NCI-H2227 (cell line): ENCODE measurements at regions not wholly inside any gene's neighbourhood (a gene's known extent, or its start where the extent isn't known, plus 50 kb on each side); places are given as distances from the start of the nearest gene placed in this dataset.
A peak's percentile ranks its signal among the peaks of the same experiment; 100 is the strongest.

Experiments used
- DNase-seq: peaks from one replicate; lab custom pipeline; 2025; ENCODE audit not compliant: unreplicated experiment; lab: John Stamatoyannopoulos, UW

DNA sequence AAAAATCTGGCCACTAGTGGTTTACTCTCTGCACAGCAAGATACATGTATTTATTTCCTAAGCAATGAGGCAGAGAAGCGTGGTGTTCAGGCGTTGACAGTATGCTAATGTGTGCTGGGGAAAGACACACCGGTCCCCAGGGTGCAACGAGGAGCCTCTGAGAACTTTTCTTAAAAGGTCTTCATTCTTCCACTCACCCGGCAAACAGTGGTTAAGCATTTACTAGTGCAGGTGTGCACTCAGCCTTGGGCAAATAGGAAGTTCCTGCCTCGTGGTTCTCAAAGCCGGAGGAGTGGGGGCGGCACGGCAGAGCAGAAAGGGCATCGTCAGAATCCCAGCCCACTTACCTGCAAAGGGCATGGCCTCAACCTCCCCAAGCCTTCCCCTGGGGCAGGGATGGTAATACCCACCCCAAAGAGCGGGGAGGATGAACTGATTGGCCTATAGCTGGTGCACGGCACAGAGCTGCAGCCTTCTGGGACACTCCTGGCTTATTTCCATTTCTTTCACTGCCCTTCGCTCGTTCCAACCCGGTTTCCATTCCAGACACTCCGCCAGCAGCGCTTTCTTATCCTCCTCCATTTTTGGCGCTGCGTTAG, 184.3 kb upstream of the CTBP2 start:
- DNase-seq = peak; percentile 0

DNA sequence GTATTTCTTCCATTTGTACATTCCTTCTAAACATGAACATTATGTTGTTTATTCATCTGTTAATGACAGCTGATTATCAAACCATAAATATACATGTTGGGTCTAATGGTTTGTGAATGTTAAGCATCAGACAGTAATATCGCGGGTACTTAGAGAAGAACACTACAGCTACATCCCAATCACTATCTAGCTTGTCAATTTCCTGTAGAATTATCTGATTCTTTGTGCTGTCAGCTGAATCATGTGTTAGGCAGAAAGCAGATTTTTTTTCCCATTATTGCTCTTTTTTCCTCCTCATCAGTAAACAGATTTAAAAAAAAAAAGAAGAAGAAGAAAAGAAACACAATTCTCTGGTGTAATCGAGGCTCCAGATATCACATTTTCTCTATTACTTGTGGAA, 183.6 kb upstream of the CTBP2 start:
- no peak for DNase-seq

DNA sequence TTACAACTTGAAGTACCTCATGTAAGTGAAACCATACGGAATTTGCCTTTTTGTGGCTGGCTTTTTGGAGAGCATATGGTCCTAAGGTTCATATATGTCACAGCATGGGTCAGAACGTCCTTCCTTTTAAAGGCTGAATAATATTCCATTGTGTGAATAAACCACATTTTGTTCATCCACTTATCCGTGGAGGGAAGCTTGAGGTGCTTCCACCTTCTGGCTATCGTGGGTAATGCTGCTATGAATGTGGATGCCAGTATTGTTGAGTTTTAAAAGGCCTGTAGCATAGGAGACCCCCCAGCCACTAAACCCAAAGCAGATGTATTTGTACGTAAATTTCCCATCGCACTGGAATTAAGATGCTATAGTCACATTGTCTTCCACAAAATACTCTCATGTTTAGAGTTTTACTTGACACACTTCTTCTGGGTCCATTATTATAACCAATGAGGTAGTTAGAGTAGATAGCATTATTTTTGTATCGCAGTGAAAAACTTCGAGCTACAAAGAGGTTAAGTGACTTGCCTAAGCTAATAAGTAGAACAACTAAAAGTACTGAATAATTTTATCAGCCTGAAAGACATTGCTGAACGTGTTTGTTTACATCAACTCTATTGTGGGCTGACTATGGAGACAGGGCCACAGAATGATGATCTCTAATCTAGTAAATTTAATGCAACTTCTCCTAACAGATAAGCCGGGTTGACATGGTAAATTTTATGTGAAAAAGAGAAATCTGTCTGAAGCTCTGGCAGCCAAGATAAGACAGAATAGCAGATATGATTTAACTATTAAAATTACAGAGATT, 183.0 kb upstream of the CTBP2 start:
- DNase-seq = peak; percentile 1

DNA sequence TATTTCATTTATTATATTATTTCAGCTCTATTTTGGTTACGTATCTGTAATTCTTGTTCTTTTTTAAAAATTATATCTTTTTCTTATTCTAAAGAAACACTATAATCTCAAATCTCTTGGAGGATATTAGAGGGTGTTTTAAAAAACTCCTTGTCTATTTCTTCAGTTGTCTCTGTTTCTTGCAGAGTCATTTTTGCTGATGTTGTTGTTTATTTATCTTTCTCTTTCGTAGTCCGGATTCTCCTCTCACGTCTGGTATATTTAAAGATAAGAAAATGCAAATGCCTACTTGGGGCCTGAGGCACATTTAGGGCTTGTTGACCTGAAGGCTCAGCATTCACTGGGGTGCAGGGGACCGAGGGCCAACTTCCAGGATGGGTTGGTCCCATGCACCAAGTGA, 181.2 kb upstream of the CTBP2 start:
- no peak for DNase-seq

DNA sequence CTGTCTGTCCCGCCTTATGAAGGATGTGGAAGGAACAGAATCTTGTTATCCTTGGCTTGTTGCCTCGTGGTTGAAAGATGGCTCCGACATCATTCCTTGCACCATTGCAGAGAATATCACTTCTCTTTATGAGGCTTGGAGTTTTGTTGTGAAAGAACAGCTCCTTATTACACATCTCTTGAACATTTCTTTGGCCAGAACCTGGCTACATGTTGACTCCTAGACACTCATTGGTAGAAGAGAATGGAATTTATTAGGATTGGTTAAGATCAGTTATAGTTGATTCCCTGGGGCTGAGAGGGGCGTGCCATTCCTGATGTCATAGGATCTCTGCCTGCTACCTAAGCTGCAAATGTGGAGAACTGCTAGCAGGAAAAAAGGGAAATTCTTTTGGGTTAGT, 180.5 kb upstream of the CTBP2 start:
- DNase-seq = no peak

DNA sequence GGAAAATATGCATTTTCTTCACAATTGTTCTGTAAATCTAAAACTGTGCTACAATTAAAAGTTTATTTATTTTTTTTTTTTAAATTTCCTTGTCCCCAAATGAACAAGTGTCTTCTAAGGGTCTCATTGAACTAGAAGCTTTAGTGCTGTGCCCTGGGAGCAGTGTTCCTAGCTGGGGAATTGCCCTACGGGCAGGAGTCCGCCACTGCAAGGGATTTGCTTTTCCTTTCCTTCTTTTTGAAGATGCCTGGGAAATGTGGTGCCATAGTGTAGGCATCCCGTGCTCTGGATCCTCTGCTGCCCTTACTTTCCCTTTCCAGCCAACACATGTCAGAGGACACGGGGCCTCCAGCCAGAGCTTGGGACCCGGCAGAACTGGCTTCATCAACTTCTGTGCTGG, 177.1 kb upstream of the CTBP2 start:
- no peak for DNase-seq

DNA sequence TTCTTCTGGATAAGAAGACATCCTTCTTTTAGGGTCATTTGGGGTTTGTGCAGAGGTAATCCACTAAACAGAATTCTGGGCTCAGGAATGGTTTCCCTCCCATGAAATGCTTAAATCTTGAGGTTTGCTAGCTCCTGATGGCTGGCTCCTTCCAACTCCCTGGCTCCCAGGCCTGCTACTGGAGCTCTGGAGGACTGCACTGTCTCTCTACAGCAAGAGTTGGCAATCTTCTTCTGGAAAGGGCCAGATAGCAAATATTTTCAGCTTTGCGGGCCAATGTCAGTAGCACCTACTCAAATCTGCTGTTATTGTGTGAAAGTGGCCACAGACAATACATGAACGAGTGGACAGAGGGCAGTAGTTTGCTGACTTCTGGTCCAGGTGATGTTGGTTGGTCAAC, 174.2 kb upstream of the CTBP2 start:
- DNase-seq = no peak

DNA sequence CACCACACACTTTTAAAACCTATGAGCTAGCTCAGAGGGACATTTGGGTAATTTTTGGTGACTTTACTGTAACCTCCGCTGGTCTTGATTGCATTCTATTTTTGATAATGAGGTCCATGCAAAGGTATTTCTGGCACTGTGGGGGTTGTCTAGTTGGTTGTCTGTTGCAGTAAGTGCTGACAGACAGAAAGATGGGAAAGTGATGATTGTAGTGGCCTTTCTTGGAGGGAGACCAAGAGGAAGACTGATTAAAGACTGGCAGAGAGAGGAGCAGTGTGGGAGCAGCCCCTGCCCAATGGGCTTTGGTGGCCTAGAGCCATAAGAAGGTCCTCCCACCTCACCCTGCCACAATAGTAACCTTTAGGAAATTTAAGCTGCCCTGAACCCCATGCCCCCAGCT, 173.4 kb upstream of the CTBP2 start:
- DNase-seq = no peak

DNA sequence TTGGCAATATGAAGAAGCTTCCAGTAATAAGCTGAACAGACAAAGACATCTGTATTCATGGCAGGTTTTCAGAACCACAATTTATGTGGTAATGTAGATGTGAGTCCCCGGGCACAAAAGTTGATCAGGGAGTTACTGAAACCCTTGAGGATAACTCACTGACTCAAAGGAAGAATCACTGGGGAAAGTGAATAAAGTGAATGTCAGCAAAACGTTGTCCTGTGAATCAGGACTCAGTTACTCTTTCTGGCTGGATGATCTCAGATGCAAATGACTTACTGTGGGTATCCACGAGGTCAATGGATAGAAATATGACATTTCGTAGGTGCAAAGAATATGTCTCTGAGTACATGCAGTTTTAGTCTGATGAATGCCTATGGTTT, 172.8 kb upstream of the CTBP2 start:
- DNase-seq = no peak

DNA sequence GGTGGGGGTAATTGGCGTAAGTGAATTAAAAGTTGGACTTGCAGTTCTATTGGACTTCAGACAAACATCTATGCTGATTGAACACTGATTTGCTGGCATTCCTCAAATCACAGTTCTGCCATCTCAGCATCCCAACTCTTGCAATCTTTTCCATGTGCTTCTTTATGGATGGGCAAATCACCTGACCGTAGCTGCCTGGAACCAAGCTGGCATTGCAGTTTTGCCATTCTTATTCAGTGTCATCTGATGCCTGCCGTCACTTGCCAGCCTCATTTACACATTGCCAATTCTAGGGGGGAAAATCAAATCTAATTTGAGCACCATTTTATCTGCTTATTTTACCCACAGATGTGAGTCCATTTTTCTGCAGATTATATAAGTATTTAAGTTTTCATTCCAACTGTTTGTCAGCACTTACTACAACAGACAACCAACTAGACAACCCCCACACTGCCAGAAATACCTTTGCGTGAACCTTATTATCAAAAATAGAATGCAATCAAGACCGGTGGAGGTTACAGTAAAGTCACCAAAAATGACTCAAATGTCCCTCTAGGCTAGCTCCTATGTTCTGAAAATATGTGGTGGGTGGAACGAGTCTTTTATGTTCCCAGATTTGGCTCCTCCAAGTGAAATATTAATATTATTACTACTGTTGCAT, 172.3 kb upstream of the CTBP2 start:
- DNase-seq = no peak

DNA sequence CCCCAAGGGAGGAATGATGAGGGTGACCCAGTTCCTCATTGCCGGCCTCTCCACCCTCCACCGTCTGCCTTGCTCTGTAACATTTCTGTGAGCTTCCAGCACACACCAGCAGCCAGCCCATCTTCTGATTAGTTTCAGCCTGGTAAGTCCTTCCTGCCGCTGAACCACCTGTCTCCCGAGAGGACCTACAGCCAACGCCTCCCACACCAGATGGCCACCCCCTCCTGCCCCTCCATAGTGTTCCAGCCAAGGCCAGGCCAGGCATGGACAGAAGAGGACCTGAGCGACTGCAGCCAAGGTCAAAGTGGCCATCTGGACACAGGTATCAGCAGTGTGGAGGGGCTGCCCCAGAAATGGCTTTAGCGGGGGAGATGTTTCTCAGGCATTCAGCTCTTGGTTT, 170.7 kb upstream of the CTBP2 start:
- no peak for DNase-seq

DNA sequence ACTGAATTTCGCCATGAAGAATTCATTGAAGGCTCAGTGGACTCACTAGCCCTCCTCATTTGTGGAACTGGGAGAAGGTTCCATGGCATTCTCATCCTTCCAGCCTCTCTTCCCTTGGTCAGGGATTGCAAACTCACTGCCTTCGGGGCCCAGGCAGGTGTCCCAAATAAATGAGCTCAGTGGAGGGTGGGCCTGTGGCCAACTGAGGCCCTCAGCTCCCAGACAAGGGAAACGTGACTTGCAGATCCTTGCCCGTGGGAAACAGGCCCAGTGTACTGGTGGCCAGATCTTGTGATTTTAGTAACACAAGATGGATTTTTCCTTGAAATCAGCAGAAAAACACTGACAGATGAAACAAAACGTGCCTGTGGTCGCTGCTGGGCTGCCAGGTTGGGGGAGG, 168.7 kb upstream of the CTBP2 start:
- DNase-seq = no peak

DNA sequence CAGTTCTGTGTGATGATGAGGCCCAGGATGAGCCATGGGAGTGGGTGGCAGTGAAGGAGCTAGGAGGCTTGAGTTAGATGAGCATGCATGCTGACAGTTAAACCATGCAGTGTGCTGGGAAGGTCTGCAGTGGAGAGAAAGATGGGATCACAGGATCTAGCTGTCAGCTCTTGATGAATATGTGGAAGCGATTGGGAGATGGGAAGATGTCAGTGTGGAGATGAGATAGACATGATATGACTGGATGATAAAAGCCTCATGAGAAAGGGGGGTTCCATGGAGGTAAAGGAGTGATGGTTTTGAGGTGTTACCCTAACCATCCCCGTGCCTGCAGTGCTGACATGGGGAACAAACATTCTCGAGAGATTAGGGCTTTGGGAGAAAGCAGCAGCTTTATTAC, 165.0 kb upstream of the CTBP2 start:
- no peak for DNase-seq

DNA sequence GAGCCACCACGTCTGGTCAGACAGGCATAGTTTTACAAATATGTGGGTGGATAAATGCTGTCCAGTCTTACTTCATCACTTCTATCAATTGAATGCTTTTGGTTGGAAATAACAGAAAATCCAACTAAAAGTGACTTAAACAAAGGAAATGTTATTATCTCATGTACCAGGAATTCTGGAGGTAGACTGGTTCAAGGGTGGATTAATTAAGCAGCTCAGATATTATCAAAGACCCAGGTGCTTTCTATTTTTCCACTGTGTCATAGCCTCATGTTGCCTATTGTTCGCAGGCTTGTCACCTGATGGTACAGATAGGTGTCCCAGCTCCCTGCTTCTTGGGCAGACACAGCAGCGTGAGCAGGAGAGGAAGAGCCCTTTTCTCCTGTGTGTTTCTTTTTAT, 156.1 kb upstream of the CTBP2 start:
- DNase-seq = no peak

DNA sequence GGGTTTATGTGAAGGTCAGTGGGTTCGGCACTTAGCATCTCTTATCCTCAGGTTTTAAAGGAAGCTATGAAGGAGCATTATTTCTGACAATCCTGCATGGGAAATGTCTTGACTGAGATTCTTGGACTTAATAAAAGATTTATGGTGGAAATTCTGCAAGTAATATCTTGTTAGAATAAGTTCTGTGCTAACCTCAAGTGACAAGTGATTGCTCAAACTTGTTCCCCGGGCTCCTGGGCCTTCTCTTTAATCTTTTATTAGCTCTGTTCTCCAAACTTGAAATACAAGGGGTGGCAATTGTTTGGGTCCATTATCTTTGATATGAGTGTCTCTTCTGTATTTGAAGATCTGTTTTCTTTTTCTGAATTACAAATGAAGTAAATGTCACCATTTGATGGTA, 140.6 kb upstream of the CTBP2 start:
- DNase-seq = no peak

DNA sequence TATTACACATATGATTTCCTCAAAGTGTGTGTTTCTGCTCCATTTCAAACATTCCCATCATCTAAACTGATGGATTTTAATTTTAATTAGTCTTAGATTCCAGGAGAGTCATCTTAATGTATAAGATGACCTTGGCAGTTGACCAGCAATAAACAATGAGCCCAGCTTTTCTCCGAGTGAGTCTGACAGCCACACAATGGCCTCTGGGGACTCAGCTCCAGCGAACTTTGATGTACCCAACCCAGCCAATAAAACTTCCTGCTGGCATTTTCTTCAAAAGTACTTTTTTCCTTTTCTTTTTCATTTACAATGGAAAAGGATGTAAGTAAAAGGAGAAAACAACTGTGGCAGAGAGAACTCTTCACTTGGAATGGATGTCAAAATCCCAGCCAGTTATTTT, 139.1 kb upstream of the CTBP2 start:
- no peak for DNase-seq

DNA sequence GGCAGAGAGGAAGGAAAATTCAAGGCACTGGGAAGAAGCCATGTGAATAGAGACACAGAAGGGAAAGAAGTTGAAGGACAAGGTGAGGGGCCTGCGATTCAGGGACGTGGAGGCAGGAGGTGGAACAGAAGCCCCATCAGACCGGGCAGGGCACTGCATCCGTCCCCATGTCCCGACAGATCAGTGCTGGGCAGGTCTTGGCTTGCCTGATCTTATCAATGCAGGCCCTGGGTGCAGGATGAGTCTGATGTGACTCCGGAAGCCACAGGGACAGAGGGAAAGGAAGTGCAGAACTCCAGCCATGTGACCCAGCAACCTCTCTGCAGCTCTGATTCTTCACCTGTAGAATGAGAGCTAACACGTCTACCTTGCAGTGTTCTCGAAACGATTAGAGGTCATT, 136.2 kb upstream of the CTBP2 start:
- no peak for DNase-seq

DNA sequence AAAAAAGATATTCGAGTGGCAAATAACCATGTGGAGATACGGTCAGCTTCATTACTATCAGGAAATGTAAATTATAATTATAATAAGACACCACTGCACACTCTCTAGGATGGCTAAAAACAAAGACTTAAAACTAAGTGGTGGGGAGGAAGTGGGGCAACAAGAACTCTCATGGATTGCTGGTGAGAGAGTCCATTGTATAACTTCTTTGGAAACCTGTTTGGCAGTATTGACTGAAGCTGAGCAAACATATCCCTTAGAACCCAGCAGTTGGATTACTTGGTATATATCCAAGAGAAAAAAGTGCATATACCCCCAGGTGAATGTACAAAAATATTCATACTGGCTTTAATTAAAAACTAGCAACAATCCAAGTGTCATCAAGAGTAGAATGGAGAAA, 133.7 kb upstream of the CTBP2 start:
- DNase-seq = no peak

DNA sequence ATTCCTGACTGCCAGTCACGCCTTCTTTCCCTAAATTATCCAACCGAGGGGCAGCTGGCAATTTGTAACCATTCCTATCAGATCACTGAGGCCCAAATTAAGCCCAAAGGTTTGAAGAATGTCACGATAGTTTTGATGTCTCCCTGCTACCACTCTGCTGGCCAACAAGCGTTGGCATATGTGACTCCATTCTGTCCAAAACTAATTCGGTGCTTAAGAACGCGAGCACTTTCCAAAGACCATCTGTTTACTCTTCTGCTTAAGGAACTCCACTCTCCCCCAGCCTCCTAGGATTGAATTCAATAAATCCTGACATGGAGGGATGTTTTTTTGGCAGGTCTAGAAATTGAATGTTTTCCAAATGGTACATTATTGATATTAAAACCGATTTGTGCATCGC, 131.5 kb upstream of the CTBP2 start:
- no peak for DNase-seq

DNA sequence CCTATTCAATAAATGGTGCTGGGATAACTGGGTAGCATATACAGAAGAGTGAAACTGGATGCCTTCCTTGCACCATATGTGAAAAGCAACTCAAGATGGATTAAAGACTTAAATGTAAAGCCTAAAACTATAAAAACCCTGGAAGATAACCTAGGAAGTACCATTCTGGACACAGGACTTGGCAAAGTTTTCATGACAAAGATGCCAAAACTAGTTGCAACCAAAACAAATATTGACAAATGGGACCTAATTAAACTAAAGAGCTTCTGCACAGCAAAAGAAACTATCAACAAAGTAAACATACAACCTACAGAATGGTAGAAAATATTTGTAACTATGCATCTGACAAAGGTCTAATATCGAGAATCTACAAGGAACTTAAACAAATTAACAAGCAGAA, 129.1 kb upstream of the CTBP2 start:
- no peak for DNase-seq

DNA sequence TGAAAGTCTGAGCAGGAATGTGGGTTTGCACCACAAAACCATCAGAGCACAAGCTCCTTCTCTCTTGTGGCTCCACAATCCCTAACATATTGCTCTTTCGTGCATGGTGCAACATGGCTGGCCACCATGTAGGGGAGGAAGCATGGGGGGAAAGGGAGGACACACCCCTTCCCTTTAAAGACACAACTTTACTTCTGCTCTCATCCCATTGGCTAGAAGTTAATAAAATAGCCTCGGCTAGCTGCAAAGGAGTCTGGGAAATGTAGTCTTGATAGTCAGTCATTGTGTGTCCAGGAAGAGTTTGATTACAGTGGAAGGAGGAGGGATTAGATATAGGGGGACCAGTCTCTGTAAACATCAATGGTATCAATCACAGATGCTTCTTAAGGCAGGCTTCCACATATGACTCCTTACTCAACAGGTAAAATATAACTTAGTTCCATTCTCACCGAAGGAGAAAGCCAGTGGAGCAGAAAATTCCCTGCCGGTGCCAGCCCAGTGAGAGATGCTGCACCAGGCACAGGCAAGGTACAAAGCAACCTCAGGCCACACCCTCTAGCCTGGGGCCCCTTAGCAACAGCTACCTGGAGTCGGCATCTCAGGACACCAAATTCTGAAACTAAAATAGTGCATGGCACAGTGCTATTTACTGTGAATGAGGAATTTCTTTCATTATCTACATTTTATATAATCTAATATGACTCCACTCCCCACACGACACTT, 124.7 kb upstream of the CTBP2 start:
- DNase-seq = no peak
